ENCODE measurements at regions not wholly inside any gene's neighbourhood (a gene's known extent, or its start where the extent isn't known, plus 50 kb on each side); places are given as distances from the start of the nearest gene placed in this dataset.

GRCh38 chr12:115351514-115352077 lies 667.6 kb upstream of the TBX3 start:
- DNase-seq = no peak

- no peak for DNase-seq
These were observed 665.7 kb upstream of the TBX3 start for GRCh38 chr12:115349711-115350110.

- no peak for DNase-seq
These were observed 664.3 kb upstream of the TBX3 start for GRCh38 chr12:115348301-115348700.

- no peak for DNase-seq
These were observed 659.6 kb upstream of the TBX3 start for GRCh38 chr12:115343601-115344000.

GRCh38 chr12:115343008-115343407 lies 659.0 kb upstream of the TBX3 start:
- DNase-seq = no peak

- peak; percentile 99 for DNase-seq
These were observed 657.5 kb upstream of the TBX3 start for GRCh38 chr12:115341442-115341841.

- DNase-seq = no peak
These were observed 654.8 kb upstream of the TBX3 start for GRCh38 chr12:115338566-115339294.

GRCh38 chr12:115337693-115338543 lies 653.9 kb upstream of the TBX3 start:
- peak; percentile 96 for DNase-seq

- no peak for DNase-seq
These were observed 652.5 kb upstream of the TBX3 start for GRCh38 chr12:115336506-115336905.

GRCh38 chr12:115335594-115335993 lies 651.6 kb upstream of the TBX3 start:
- DNase-seq = no peak

- DNase-seq = no peak
These were observed 651.1 kb upstream of the TBX3 start for GRCh38 chr12:115335048-115335447.

GRCh38 chr12:115332945-115333344 lies 649.0 kb upstream of the TBX3 start:
- DNase-seq = no peak

- DNase-seq = no peak
These were observed 641.9 kb upstream of the TBX3 start for GRCh38 chr12:115325858-115326257.

GRCh38 chr12:115324949-115325593 lies 641.1 kb upstream of the TBX3 start:
- DNase-seq = no peak

- DNase-seq = peak; percentile 75
These were observed 639.4 kb upstream of the TBX3 start for GRCh38 chr12:115323223-115323905.

- peak; percentile 79 for DNase-seq
These were observed 638.3 kb upstream of the TBX3 start for GRCh38 chr12:115322275-115322674.

GRCh38 chr12:115320967-115321366 lies 637.0 kb upstream of the TBX3 start:
- DNase-seq = no peak

GRCh38 chr12:115320451-115320850 lies 636.5 kb upstream of the TBX3 start:
- DNase-seq = no peak

- no peak for DNase-seq
These were observed 635.6 kb upstream of the TBX3 start for GRCh38 chr12:115319446-115320040.

GRCh38 chr12:115313929-115314328 lies 630.0 kb upstream of the TBX3 start:
- peak; percentile 77 for DNase-seq

GRCh38 chr12:115312901-115313300 lies 628.9 kb upstream of the TBX3 start:
- no peak for DNase-seq

- no peak for DNase-seq
These were observed 627.9 kb upstream of the TBX3 start for GRCh38 chr12:115311875-115312274.

Data from fibroblast of skin of back (primary cell).